ENCODE measurements at regions not wholly inside any gene's neighbourhood (a gene's known extent, or its start where the extent isn't known, plus 50 kb on each side); places are given as distances from the start of the nearest gene placed in this dataset.

DNA sequence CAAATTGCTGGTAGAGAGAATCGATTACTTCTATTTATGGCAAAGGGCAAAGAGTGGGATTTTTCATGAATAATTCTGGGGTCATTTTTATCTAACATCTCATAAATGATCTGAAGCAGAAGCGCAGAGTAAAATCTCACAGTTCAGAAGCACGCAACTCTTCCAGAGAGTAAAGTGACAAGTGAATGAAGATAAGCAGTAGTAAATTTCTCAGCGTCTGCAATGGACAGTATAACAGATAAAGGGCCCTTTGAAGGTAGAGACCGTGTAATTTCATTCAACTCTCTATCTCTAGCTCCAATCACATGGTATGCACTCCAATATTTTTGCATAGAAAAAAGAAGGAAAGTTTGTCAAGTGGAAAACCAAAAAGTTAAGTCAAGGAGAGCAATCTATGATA lies 521.1 kb upstream of the NECTIN3 start:
- peaks cover 16% of the 10 kb centered on the region for H3K9me3 Mint-ChIP-seq
- H3K4me3 Mint-ChIP-seq = no peak overlapping the region
- no peak for DNase-seq (ENCODE audit: low spot score in 2 of 2, unreplicated experiment in 2 of 2)
- TF ChIP-seq, protein P1, sequence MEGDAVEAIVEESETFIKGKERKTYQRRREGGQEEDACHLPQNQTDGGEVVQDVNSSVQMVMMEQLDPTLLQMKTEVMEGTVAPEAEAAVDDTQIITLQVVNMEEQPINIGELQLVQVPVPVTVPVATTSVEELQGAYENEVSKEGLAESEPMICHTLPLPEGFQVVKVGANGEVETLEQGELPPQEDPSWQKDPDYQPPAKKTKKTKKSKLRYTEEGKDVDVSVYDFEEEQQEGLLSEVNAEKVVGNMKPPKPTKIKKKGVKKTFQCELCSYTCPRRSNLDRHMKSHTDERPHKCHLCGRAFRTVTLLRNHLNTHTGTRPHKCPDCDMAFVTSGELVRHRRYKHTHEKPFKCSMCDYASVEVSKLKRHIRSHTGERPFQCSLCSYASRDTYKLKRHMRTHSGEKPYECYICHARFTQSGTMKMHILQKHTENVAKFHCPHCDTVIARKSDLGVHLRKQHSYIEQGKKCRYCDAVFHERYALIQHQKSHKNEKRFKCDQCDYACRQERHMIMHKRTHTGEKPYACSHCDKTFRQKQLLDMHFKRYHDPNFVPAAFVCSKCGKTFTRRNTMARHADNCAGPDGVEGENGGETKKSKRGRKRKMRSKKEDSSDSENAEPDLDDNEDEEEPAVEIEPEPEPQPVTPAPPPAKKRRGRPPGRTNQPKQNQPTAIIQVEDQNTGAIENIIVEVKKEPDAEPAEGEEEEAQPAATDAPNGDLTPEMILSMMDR (IDR thresholded peaks at IDR 0.05; ENCODE audit: unreplicated experiment) = no peak
- no peaks in the 10 kb centered on the region for H3K27me3 Mint-ChIP-seq (ENCODE audit: low read depth)
- peaks cover 24% of the 10 kb centered on the region for H3K4me1 Mint-ChIP-seq
- peaks cover 6% of the 10 kb centered on the region for H3K36me3 Mint-ChIP-seq
- H3K27ac Mint-ChIP-seq = peak overlapping the region; percentile 90

- no peaks in the 10 kb centered on the region for H3K4me1 Mint-ChIP-seq
- TF ChIP-seq, protein P1 (IDR thresholded peaks at IDR 0.05; ENCODE audit: unreplicated experiment) = no peak
- H3K27ac Mint-ChIP-seq = no peak overlapping the region
- peaks cover 9% of the 10 kb centered on the region for H3K36me3 Mint-ChIP-seq
- DNase-seq (ENCODE audit: low spot score in 2 of 2, unreplicated experiment in 2 of 2) = no peak
- H3K4me3 Mint-ChIP-seq = no peak overlapping the region
- no peaks in the 10 kb centered on the region for H3K27me3 Mint-ChIP-seq (ENCODE audit: low read depth)
- H3K9me3 Mint-ChIP-seq = peaks cover 52% of the 10 kb centered on the region
These were observed 509.0 kb upstream of the NECTIN3 start for GRCh38 chr3:110562621-110563020.

- Mint-ChIP-seq H3K27me3 (ENCODE audit: low read depth) (no peaks in the 10 kb centered on the region), H3K4me1 (no peaks in the 10 kb centered on the region), H3K4me3 (no peak overlapping the region), H3K27ac (no peak overlapping the region), H3K36me3 (no peaks in the 10 kb centered on the region), H3K9me3 (peaks cover 34% of the 10 kb centered on the region)
- no peak for DNase-seq (ENCODE audit: low spot score in 2 of 2, unreplicated experiment in 2 of 2)
- TF ChIP-seq, protein P1 (IDR thresholded peaks at IDR 0.05; ENCODE audit: unreplicated experiment) = no peak
These were observed 506.9 kb upstream of the NECTIN3 start for GRCh38 chr3:110564674-110565073.

DNA sequence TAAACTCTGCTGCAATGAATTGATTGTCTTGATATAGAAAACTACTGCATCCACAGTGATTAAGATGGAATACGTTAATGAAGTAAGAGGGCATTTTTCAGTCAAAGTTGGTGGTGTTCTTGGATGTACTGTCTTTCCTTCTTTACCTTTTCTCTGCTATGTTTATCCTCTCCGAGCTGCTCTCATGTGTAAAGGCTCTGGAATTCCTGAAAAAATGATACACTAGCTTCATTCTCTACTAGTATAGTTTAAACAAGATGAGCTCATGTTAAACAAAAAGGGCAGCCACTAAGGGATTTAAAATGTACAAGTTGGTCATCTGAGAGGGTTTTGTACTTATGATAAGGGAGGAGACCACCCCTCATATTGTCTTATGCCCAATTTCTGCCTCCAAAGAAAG lies 504.6 kb upstream of the NECTIN3 start:
- H3K36me3 Mint-ChIP-seq = no peaks in the 10 kb centered on the region
- H3K27ac Mint-ChIP-seq = no peak overlapping the region
- DNase-seq (ENCODE audit: low spot score in 2 of 2, unreplicated experiment in 2 of 2) = no peak
- H3K9me3 Mint-ChIP-seq = peaks cover 14% of the 10 kb centered on the region
- no peak overlapping the region for H3K4me3 Mint-ChIP-seq
- TF ChIP-seq, protein P1 (IDR thresholded peaks at IDR 0.05; ENCODE audit: unreplicated experiment) = no peak
- no peaks in the 10 kb centered on the region for H3K4me1 Mint-ChIP-seq
- no peaks in the 10 kb centered on the region for H3K27me3 Mint-ChIP-seq (ENCODE audit: low read depth)

DNA sequence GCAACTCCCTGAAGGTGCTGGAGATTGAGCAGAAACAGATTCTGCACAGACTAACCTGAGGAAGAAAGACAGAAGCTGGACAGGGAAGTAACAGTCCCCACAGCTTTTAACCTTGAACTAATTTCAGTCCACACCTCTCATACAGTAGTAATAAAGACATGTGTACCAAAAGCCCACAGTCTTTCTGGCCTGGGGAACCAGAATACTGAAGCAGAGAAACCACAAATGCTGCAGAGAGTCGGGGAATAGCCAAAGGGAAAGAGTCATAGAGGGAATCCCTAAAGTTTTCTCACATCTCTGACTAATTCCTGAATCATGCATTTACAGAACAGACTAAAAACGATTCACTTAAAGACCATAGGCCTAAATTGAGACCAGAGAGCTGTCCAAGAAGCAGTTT lies 503.4 kb upstream of the NECTIN3 start:
- H3K36me3 Mint-ChIP-seq = no peaks in the 10 kb centered on the region
- TF ChIP-seq, protein P1 (IDR thresholded peaks at IDR 0.05; ENCODE audit: unreplicated experiment) = no peak
- H3K27ac Mint-ChIP-seq = no peak overlapping the region
- no peak overlapping the region for H3K4me3 Mint-ChIP-seq
- H3K9me3 Mint-ChIP-seq = peaks cover 9% of the 10 kb centered on the region
- no peaks in the 10 kb centered on the region for H3K4me1 Mint-ChIP-seq
- H3K27me3 Mint-ChIP-seq (ENCODE audit: low read depth) = no peaks in the 10 kb centered on the region
- no peak for DNase-seq (ENCODE audit: low spot score in 2 of 2, unreplicated experiment in 2 of 2)

DNA sequence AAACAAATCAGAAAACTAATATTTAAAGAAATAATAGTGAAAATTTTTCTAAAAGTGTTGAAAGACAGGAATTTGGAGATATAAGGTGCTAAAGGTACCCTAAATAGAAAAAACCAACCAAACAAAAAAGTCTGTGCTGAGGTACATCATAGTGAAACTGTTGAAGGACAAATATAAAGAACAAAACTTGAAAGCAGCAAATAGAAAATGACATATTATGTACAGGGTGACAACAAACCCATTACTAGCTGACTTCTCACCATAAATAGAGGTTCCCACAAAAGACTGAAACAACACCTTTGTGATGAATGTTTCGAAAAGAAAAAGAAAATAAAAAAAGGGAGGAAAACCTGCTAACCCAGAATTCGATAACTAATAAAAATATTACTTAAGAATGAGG lies 502.5 kb upstream of the NECTIN3 start:
- Mint-ChIP-seq H3K36me3 (peaks cover under 1% of the 10 kb centered on the region), H3K27ac (no peak overlapping the region), H3K4me1 (no peaks in the 10 kb centered on the region), H3K9me3 (peaks cover 2% of the 10 kb centered on the region), H3K4me3 (no peak overlapping the region), H3K27me3 (ENCODE audit: low read depth) (no peaks in the 10 kb centered on the region)
- DNase-seq (ENCODE audit: low spot score in 2 of 2, unreplicated experiment in 2 of 2) = no peak
- TF ChIP-seq, protein P1 (IDR thresholded peaks at IDR 0.05; ENCODE audit: unreplicated experiment) = no peak
